Neural cell (in vitro differentiated cells): ENCODE measurements at regions not wholly inside any gene's neighbourhood (a gene's known extent, or its start where the extent isn't known, plus 50 kb on each side); places are given as distances from the start of the nearest gene placed in this dataset.

Experiments
- H2AFZ ChIP-seq: fragments of 200-600, 300-800 bp; sonication (generic), shearing (Covaris generic); 2 replicates; pipeline ENCODE4 v1.6.0; 2014; ENCODE audit warnings: low read depth, mild to moderate bottlenecking, antibody characterized with exemption, low read length, moderate library complexity
- H3F3A ChIP-seq: fragments of 200-600 bp; shearing (Covaris generic); 2 replicates; pipeline ENCODE4 v1.6.1; 2016; ENCODE audit warnings: mild to moderate bottlenecking, moderate library complexity, mixed read lengths, antibody characterized with exemption, low read length; ENCODE audit not compliant: insufficient read depth, poor library complexity, severe bottlenecking
- H3K27ac ChIP-seq: fragments of 200-600, 300-800 bp; sonication (generic), shearing (Covaris generic); 2 replicates; pipeline ENCODE4 v1.5.1; 2014; ENCODE audit warnings: mild to moderate bottlenecking, low read length, moderate library complexity
- H3K27me3 ChIP-seq: fragments of 300-800, 200-600 bp; sonication (generic), shearing (Covaris generic); 2 replicates; pipeline ENCODE4 v1.6.0; 2014; ENCODE audit warnings: mild to moderate bottlenecking, low read depth, low read length, moderate library complexity; ENCODE audit not compliant: insufficient read depth
- H3K36me3 ChIP-seq: fragments of 300-800, 200-600 bp; sonication (generic), shearing (Covaris generic); 2 replicates; pipeline ENCODE4 v1.5.1; 2014; ENCODE audit warnings: mild to moderate bottlenecking, antibody characterized with exemption, low read length, moderate library complexity; ENCODE audit not compliant: insufficient read depth
- H3K4me2 ChIP-seq: fragments of 300-800, 200-600 bp; sonication (generic), shearing (Covaris generic); 2 replicates; pipeline ENCODE4 v1.6.0; 2014; ENCODE audit warnings: mild to moderate bottlenecking, low read length
- H3K4me3 ChIP-seq: fragments of 300-800, 200-600 bp; sonication (generic), shearing (Covaris generic); 2 replicates; pipeline ENCODE4 v1.5.1; 2014; ENCODE audit warnings: mild to moderate bottlenecking, low read length, moderate library complexity
- H3K79me2 ChIP-seq: fragments of 200-600 bp; shearing (Covaris generic); replicated peaks from 2 replicates; pipeline ENCODE4 v1.6.0; 2014; ENCODE audit warnings: mild to moderate bottlenecking, low read length, moderate library complexity; ENCODE audit not compliant: insufficient read depth
- H3K9ac ChIP-seq: fragments of 300-800, 200-600 bp; sonication (generic), shearing (Covaris generic); 2 replicates; pipeline ENCODE4 v1.6.1; 2016; ENCODE audit warnings: mild to moderate bottlenecking, low read length, mixed read lengths
- H3K9me2 ChIP-seq: fragments of 200-600 bp; shearing (Covaris generic); 2 replicates; pipeline ENCODE4 v1.6.1; 2016; ENCODE audit warnings: mild to moderate bottlenecking, low read length, mixed read lengths; ENCODE audit not compliant: insufficient read depth
- H3K9me3 ChIP-seq: fragments of 200-600, 300-800 bp; sonication (generic), shearing (Covaris generic); 2 replicates; pipeline ENCODE4 v1.6.1; 2016; ENCODE audit warnings: mild to moderate bottlenecking, mixed run types, low read length, moderate library complexity, mixed read lengths
- H4K20me1 ChIP-seq: fragments of 200-600 bp; shearing (Covaris generic); 2 replicates; pipeline ENCODE4 v1.6.1; 2016; ENCODE audit warnings: mild to moderate bottlenecking, mixed run types; ENCODE audit not compliant: insufficient read depth
- EP300 ChIP-seq: fragments of 450-650 bp; conservative IDR thresholded peaks from 2 replicates; pipeline ENCODE4 v1.6.1; 2014; ENCODE audit warnings: antibody characterized with exemption, mild to moderate bottlenecking, moderate library complexity; ENCODE audit not compliant: poor library complexity, severe bottlenecking
- EZH2 ChIP-seq: fragments of 200-600, 300-800 bp; shearing (Covaris generic), sonication (generic); IDR thresholded peaks from 2 replicates; pipeline ENCODE4 v1.6.1; 2014; ENCODE audit warnings: antibody characterized with exemption, low read length, borderline replicate concordance, mild to moderate bottlenecking; ENCODE audit not compliant: insufficient read depth, poor library complexity, severe bottlenecking
- MXI1 ChIP-seq: fragments of 450-650 bp; conservative IDR thresholded peaks from 2 replicates; pipeline ENCODE4 v1.6.1; 2014; ENCODE audit warnings: antibody characterized with exemption, mild to moderate bottlenecking; ENCODE audit not compliant: poor library complexity, severe bottlenecking
- POLR2AphosphoS5 ChIP-seq: IDR thresholded peaks from 2 replicates; pipeline ENCODE4 v1.6.1; 2012
- RAD21 ChIP-seq: fragments of 450-650 bp; conservative IDR thresholded peaks from 2 replicates; pipeline ENCODE4 v1.6.1; 2014; ENCODE audit warnings: antibody characterized with exemption, mild to moderate bottlenecking, moderate library complexity
- REST ChIP-seq: IDR thresholded peaks from 2 replicates; pipeline ENCODE4 v1.6.1; 2012; ENCODE audit warnings: borderline replicate concordance
- SMC3 ChIP-seq: fragments of 450-650 bp; conservative IDR thresholded peaks from 2 replicates; pipeline ENCODE4 v1.6.1; 2014; ENCODE audit warnings: antibody characterized with exemption, mild to moderate bottlenecking, moderate library complexity; ENCODE audit not compliant: poor library complexity
- TAF1 ChIP-seq: IDR thresholded peaks from 2 replicates; pipeline ENCODE4 v1.6.1; 2012; ENCODE audit warnings: low read depth
- TF ChIP-seq, protein P1 (sequence below): fragments of 450-650 bp; IDR thresholded peaks from 2 replicates; pipeline ENCODE4 v1.5.1; 2014; ENCODE audit warnings: antibody characterized with exemption, mild to moderate bottlenecking, moderate library complexity; ENCODE audit not compliant: poor library complexity, severe bottlenecking

- no peaks in the 10 kb centered on the region for H3K9me3 ChIP-seq
- no peaks in the 10 kb centered on the region for H3K9me2 ChIP-seq
- no peaks in the 10 kb centered on the region for H3F3A ChIP-seq
- H3K36me3 ChIP-seq: no peaks in the 10 kb centered on the region
- TF ChIP-seq TAF1: no peak
- TF ChIP-seq POLR2AphosphoS5: no peak
- no peak for TF ChIP-seq MXI1
- H3K27ac ChIP-seq: no peak overlapping the region
- no peaks in the 10 kb centered on the region for H4K20me1 ChIP-seq
- H3K4me3 ChIP-seq: no peak overlapping the region
- no peak overlapping the region for H2AFZ ChIP-seq
- no peak overlapping the region for H3K4me2 ChIP-seq
- no peak overlapping the region for H3K9ac ChIP-seq
- no peaks in the 10 kb centered on the region for H3K27me3 ChIP-seq
- H3K79me2 ChIP-seq: no peaks in the 10 kb centered on the region
Measured at GRCh38 chr13:76656500-76656899, 229.7 kb downstream of the KCTD12 start.

- Histone ChIP-seq H3K27me3 (no peaks in the 10 kb centered on the region), H3K9me3 (no peaks in the 10 kb centered on the region), H3K36me3 (no peaks in the 10 kb centered on the region), H3K4me3 (no peak overlapping the region), H3K9ac (no peak overlapping the region), H3K79me2 (no peaks in the 10 kb centered on the region), H3F3A (no peaks in the 10 kb centered on the region), H4K20me1 (no peaks in the 10 kb centered on the region), H2AFZ (no peak overlapping the region), H3K4me2 (no peak overlapping the region), H3K27ac (no peak overlapping the region), H3K9me2 (no peaks in the 10 kb centered on the region)
- no peak for TF ChIP-seq REST
- no peak for TF ChIP-seq EP300
- TF ChIP-seq SMC3: no peak
- no peak for TF ChIP-seq EZH2
- no peak for TF ChIP-seq POLR2AphosphoS5
- TF ChIP-seq, protein P1, sequence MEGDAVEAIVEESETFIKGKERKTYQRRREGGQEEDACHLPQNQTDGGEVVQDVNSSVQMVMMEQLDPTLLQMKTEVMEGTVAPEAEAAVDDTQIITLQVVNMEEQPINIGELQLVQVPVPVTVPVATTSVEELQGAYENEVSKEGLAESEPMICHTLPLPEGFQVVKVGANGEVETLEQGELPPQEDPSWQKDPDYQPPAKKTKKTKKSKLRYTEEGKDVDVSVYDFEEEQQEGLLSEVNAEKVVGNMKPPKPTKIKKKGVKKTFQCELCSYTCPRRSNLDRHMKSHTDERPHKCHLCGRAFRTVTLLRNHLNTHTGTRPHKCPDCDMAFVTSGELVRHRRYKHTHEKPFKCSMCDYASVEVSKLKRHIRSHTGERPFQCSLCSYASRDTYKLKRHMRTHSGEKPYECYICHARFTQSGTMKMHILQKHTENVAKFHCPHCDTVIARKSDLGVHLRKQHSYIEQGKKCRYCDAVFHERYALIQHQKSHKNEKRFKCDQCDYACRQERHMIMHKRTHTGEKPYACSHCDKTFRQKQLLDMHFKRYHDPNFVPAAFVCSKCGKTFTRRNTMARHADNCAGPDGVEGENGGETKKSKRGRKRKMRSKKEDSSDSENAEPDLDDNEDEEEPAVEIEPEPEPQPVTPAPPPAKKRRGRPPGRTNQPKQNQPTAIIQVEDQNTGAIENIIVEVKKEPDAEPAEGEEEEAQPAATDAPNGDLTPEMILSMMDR: no peak
- TF ChIP-seq TAF1: no peak
- TF ChIP-seq RAD21: no peak
- no peak for TF ChIP-seq MXI1
Measured at GRCh38 chr13:76656056-76656455, 230.1 kb downstream of the KCTD12 start.

- Histone ChIP-seq H3K27ac (no peak overlapping the region), H3K9me3 (no peaks in the 10 kb centered on the region), H4K20me1 (no peaks in the 10 kb centered on the region), H3K36me3 (no peaks in the 10 kb centered on the region), H3K4me2 (no peak overlapping the region), H3K27me3 (no peaks in the 10 kb centered on the region), H3F3A (no peaks in the 10 kb centered on the region), H3K79me2 (no peaks in the 10 kb centered on the region), H2AFZ (no peak overlapping the region), H3K4me3 (no peak overlapping the region), H3K9ac (no peak overlapping the region), H3K9me2 (no peaks in the 10 kb centered on the region)
- TF ChIP-seq EP300: no peak
Measured at GRCh38 chr13:76654263-76654662, 231.9 kb downstream of the KCTD12 start.
